NCI-H226 (cell line): ENCODE measurements at regions not wholly inside any gene's neighbourhood (a gene's known extent, or its start where the extent isn't known, plus 50 kb on each side); places are given as distances from the start of the nearest gene placed in this dataset.

ENCODE experiments used
- DNase-seq: peaks from one replicate; pipeline ENCODE4 v3.0.0-alpha.2; 2015

DNA sequence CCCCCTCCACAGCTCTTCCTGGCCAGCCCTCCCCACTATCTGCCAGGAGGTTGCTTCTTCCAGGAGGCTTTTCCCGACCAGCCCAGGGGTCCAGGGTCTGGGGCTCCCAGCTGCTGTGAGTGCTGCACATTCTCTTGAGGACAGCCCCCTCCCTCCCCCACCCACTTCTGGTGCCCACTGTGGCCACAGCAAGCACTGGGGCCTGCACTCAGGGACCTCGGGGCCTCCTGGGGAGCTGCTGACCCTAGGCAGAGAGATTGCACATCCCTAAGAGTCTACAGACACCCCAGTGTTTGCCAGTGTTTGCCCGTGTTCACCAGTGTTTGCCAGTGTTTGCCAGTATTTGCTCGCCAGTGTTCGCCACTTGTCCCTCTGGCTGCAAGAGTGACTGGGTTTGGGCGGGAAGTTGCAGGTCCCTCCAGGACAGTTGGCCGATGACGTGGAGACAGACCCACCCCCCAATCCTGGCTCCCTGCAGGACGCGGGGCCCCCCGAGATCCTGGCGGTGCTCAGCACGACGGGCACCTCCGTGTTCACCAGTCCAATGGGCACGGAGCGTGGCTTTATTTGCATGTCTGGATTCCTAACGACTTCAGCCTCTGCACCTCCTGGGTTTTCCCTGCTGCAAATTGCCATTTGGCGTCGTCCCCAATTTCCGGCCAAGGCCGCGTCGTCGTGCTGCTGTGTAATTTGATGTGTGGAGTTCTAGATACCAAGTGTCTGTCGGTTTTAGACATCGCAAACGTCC lies 87.5 kb upstream of the NKX1-1 start:
- no peak for DNase-seq

DNA sequence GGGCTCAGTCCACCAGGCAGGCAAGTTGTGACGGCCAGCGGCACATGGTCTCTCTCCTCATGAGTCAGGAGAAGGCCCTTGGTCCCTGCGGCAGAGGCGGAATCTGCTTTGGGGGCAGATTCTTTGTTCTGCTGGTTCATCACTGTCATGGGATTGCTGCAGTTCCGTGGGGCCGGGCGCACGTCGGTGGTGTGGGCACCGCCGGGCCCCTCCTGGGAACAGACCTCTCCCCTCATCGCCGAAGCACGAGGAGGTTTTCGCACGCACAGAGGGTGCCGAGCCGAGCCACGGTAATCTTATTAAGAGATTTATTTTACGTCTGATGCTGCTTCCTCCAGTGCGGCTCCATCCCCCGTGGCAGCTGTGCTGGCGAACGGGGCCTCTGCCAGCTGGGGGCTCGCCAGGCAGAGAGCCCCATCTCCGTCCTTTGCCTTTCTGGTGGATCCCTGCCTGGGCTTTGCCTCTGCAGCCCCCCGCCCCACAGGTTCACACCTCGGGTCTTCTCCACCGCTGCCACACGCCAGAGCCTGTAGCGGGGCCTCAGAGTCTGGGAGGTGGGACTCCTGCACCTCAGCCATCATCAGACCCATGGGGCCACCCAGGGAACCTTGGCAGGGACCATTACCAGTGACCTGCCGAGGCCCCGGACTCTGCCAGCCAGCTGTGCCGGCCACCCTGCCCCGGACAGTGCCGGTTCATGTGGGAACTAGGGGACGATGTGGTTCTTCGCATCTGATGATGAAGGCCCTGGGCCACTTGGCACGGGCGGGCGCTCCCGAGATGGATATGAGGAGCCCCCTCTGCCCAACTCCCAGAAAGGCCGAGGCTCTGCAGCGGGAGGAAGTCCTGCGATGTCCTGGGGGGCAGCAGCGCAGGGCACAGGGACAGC lies 86.7 kb upstream of the NKX1-1 start:
- no peak for DNase-seq

DNA sequence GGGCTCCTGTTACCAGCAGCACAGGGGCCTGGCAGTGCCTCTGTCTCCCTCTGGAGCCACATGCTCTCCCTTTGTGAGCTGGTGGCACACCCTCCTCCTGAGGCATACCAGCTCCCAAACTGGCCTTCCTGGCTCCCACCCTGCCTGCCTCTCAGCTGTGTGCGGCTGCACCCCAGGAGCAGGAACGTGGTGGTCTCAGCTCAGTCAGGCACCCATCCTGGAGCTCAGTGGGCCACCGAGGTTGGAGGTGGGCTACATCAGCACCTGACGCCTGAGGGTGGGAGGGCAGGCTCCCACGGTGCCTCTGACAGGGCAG lies 85.9 kb upstream of the NKX1-1 start:
- DNase-seq = no peak

DNA sequence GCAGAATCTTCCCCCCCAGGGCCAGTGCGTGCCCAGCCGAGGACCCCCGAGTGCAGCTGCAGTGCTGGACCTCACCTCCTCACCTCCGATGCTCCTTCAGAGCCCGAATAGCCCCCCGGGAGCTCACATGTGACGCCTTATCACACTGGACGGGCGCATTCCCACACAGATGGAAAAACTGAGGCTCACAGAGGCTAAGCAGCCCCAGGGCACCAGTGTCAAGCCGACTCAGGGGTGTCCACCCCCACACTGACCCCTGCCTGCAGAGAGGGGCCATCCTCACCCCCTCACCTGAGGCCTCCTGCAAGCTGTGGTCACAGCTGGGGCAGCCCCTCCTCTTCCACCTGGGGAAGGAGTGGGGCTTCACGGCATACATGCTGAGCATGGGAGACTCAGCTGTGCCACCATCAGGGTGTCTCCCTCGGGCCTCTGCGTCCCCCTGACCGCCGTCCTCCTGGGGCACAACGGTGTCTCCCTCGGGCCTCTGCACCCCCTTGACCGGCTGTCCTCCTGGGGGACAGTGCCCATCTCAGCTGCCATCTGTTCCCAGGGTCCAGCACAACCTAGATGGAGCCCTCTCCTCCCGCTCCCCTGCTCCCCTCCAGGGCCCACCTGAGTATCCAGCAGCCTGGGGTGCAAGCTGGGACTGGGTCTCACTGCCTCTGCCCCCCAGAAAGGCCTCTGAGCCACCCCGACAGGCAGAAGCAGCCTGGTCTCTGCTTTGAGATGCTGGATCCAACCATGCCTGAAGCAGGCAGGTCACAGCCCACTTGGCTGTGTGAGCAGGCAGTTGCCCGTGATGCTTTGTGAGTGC lies 85.3 kb upstream of the NKX1-1 start:
- DNase-seq = no peak

DNA sequence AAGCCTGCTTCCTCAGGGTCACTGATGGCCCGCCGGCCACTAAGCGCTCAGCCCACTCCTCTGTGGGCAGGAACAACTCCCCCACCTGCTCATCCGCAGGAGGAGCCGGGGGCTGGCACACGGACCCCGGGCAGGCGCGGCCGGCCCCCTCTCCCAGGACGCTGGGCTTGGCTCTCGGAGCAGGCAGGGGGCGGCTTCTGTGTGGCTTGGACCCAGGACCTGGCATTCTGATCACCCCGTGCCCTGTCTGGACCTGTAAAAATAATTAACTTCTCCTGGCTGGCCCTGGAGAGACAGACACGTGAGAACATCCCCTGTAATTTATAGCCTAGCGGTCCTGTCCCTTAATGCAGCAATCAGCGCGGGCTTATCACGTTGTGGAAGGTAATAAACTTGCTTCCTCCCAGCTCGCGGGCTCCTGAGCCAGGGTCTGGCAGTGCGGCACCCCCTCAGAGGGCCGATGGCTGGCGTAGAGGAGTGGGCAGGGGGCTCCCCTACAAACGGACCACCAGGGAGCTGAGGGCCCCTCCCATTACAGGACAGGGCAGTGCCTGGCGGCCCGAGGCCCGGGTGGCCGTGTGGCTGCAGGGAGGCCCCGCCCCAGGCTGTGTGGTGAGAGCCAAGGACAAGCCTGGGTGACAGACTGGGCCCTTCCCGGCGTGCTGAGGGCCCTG lies 84.5 kb upstream of the NKX1-1 start:
- DNase-seq = no peak

DNA sequence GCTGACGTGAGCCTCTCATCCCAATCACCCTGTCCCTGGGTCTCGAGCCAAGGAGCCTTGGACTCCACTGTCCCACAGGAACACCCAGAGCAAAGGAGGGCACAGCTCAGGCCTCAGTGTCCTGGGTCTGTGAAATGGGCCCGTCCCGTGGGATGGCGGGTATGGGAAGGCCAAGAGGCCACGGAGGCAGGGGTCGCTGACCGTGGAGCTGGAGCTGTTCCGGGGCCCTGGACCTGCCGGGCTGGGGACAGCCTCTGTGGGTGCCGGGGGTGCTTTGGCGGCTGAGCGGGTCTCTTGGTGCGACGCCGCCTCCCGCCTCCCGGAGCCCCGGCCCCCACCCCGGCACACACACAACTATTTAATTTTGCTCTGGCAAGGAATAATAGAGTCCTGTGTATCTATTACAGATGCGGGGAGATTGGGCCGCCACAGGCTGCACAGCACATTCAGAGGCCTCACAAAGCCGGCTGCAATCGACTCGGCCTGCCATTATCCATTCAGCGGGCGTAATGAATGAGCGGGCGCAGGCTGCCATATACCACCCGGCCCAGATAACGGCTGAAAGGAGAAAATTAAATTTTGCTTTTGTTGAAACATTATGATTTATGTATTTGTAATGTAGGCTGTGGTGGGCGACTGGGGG lies 83.9 kb upstream of the NKX1-1 start:
- DNase-seq = no peak

DNA sequence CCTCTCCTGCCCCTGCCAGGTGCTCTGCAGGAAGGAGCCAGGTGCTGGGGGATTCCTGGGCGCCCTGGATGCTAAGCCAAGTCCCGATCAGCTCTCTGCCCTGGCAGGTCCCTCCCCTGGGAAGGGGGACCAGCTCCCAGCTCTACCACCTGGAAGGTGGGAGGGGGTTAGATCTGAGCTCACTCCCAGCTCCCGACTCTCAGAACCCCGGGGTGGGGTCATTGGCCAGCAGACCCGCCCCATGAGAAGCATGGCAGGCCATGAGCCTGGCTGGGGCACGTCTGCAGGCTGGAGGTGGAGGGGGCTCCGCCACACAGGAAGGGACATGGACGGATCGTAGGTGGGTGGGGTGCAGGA lies 83.4 kb upstream of the NKX1-1 start:
- DNase-seq = no peak

DNA sequence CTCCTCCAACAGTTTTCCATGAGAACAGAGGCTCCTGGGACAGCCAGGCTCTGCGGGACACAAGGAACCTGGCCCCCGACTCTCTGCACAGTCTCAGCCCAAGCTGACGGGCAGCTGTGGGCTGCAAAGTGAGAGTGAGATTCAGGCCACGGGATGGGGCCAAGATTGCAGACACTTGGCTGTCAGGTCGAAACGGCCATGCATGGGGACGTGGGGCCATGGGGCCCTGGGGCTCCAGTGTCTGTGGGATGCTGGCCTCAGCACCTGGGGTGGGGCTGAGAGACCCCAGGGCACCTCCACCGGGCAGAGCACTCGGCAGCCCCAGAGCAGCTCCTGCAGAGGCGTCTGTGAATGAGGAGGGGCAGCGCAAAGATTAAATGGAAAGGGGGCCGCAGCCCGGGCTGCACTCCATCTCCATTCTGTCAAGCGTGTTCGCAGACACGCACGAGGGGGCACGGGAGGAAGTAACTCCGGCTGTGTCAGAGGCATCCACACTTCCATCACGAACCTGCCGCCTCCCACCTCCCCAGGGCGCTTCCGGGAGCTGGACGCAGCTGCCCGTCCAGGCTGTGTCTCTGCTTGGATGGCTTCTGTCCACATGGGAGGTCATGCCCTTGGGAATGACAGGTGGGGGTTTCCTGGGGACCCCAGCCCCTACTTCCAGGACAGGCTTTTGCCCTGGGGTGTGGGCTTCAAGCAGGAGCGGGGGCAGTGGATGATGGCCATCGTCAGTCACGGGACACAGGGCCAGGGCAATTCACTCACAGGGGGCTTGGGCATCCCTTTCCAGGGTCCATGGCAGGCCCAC lies 82.8 kb upstream of the NKX1-1 start:
- DNase-seq = no peak

DNA sequence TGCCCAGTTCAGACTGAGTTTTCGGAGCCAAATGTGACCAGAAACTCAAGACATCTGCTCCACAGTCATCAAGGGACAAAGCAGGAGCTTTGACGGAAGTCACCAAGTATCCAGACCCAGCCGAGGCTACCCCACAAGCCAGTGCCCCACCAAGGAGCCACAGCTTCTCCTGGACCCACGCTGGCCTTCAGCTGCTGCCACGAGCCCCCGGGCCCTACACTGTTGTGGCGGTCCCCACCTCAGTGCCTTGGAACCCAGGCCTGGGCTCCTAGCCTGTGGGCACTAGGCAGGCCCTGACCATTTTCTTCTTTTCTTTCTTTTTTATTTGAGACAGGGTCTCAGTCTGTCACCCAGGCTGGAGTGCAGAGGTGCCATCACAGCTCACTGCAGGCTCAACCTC lies 82.1 kb upstream of the NKX1-1 start:
- no peak for DNase-seq

DNA sequence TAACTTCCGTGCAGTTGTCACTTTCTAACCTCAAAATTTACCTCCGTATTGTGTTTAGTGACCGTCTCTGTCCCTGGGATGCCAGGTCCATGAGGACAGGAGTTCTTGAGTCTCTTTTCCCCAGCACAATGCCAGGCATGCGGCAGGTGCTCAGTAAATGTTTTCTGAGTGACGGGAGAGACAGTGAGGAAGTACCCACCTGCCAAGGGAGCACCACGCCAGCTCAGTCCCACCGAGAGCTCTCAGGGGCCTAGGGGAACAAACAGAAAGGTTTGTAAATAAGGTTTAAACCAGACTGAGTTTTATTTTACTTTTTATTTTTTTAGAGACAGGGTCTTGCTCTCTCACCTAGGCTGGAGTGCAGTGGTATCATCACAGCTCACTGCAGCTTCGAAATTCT lies 81.5 kb upstream of the NKX1-1 start:
- DNase-seq = no peak

DNA sequence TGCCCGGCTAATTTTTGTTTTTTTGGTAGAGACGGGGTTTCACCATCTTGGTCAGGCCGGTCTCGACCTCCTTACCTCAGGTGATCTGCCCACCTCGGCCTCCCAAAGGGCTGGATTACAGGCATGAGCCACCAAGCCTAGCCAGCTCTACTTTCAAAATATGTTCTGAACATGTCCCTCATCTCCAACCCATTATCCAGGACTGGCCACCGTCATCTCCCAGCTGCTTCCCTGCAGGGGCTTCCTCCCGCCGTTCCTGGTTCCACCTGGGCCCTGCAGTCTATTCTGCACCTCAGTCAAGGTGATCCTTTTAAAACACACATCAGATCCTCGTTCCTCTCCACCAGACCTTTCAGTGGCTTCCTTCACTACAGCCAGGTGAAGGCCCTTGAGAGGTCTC lies 80.9 kb upstream of the NKX1-1 start:
- DNase-seq = no peak

DNA sequence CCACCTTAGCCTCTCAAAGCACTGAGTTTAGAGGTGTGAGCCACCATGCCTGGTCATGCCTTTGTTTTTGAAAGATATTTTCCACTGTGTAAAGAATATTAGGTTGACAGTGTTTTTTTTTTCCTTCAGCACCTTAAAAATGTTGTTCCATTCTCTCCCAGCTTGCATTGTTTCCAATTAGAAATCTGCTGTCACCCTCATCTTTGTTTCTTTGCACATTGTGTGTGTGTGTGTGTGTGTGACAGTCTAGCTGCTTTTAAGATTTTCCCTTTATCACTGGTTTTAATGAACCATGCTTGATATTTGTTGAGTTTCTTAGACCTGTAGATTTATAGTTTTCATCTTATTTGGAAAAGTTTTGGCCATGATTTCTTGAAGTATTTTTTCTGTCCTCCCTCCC lies 79.0 kb upstream of the NKX1-1 start:
- no peak for DNase-seq

DNA sequence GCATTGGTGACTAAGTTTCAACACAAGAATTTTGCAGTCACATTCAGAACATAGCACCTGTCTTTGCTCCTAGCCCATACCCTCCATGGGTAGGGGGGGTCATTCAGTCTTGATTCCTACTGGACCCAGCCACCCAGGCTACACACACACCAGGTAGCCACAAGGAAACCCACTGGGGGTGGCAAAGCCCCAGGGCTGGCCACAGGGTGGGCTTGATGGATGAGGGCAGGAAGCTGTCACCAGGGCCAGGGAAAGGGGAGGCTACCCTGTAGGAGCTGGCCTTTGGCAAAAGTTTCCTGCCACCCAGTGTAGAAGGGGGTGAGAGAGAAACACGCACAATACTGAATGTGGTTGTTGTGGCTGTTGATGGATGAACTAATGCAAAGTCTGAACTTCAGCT lies 74.5 kb upstream of the NKX1-1 start:
- no peak for DNase-seq

DNA sequence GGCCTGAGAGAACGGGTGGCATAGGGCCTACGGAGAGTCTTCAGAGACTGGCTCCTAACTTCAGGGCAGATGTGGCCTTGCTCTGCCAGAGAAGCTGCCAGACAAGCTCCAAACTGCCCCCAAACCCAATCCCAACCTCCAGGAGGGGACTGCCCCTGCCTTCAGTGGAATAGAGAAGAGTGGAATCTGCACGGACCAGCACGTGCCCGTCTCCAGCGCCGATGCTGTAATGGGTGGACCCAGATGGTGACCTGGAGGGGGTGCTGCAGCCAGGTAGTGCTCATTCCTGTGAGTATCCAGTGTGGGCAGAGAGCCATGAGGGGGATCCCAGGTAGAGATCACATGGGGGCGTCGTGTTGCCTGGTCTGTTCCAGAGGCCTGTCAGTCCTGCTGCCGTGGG lies 73.2 kb upstream of the NKX1-1 start:
- no peak for DNase-seq

DNA sequence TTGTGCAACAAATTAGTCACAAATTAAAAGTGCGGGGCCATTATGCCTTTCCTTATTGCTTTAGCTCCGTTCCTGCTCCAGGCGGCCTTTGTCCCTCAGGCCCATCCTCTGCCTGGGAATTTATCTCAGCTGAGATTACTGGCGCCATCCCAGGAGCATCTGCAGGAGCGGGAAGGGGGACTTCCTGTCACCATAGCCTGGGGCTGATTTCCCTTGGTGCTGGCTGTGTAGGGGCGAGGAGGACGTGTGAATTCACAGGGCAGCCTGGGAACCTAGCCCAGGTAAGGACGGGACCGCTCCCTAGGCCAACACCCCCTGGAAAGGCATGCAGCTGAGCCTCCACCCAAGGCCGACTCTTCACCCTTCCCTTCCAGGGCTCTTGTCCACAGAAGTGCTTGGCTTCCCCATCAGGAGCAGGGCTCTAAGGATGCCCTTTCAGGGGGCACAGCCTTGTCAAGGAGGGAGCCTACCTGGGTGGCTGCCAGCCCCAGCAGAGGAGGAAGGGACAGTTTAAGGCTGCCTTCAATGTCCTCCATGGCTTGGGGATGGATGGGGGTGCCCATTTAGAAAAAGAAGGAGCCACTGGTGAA lies 72.6 kb upstream of the NKX1-1 start:
- no peak for DNase-seq

DNA sequence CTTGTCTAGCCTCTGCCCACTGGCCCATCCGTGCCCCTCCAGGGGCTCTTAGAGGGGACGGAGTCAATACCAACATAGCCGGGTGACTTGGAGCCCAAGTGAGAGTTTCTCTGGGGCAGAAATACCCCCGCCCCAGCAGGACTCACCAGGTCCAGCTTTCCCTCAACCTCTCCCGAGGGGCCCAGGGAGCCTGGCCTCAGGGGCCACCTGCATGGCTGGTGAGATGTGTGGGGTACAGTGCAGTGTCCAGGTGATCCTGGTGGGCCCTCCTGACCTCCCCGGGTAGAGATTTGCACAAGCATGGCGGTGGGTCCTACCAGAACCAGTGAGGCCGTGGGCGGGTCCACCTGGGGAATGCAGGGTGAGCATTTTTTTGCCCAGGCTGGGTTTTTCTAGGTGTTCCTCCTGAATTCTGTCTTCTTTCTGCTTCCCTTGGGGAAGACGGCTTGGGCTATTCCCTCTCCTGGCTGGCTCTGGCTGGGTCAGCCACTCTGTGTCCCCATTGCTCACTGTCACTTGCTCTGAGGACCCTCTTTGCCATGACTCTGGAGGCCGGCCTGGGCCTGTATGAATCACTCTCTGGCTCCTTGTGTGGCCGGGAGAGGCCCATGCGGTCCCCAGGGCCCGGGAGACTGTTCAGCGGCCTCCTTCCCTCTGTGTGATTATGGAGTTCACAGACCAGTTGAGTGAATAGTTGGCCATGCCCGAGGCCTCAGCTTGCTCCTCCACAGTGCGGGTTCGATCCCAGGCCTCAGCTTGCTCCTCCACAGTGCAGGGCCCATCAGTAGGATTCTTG lies 71.0 kb upstream of the NKX1-1 start:
- DNase-seq = no peak

DNA sequence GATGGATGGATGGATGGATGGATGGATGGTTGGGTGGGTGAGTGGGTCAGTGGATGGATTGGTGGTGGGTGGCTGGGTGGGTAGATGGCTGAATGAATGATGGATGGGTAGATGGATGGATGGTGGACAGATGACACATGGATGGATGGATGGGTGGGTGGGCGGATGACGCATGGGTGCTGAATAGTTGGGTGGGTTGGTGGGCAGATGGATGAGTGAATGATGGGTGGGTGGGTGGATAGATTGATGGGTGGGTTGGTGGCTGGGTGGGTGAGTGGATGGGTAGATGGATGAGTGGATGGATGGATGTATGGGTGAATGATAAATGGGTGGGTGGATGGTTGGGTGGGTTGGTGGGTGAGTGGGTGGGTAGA lies 69.9 kb upstream of the NKX1-1 start:
- no peak for DNase-seq

DNA sequence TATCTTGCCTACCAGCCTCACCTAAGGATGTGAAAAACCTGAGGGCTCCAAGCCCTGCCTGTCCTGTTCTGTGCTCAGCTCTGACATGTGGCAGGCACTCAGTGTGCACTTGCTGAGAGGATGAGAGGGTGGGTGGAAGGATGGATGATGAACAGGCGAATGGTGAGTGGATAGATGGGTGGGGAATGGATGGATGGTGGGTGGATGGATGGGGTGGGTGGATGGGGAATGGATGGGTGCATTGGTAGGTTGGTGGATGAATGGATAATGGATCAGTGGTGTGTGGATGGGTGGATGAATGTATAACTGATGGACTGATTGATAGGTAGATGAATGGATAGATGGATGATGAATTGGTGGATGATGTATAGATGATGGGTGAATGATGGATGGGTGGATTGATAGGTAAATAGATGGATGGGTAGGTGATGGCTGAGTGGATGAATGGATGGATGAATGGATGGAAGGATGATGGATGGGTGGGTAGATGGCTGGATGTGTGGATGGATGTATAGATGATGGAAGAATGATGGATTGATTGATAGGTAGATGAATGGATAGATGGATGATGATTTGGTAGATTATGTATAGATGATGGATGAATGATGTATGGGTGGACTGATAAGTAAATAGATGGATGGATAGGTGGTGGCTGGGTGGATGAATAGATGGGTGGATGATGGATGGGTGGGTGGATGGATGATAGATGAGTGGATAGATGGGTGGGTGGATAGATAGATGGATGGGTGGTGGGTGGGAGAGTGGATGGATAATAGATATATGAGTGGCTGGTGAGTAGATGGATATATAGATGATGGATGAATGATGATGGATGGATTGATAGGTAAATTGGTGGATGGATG lies 69.3 kb upstream of the NKX1-1 start:
- DNase-seq = no peak
